ENCODE measurements at regions not wholly inside any gene's neighbourhood (a gene's known extent, or its start where the extent isn't known, plus 50 kb on each side); places are given as distances from the start of the nearest gene placed in this dataset.
"Not testable (repeated sequence)": the region's sequence is repeated elsewhere in the genome, so short reads cannot be mapped to it uniquely, and the experiment has no call there.

DNA sequence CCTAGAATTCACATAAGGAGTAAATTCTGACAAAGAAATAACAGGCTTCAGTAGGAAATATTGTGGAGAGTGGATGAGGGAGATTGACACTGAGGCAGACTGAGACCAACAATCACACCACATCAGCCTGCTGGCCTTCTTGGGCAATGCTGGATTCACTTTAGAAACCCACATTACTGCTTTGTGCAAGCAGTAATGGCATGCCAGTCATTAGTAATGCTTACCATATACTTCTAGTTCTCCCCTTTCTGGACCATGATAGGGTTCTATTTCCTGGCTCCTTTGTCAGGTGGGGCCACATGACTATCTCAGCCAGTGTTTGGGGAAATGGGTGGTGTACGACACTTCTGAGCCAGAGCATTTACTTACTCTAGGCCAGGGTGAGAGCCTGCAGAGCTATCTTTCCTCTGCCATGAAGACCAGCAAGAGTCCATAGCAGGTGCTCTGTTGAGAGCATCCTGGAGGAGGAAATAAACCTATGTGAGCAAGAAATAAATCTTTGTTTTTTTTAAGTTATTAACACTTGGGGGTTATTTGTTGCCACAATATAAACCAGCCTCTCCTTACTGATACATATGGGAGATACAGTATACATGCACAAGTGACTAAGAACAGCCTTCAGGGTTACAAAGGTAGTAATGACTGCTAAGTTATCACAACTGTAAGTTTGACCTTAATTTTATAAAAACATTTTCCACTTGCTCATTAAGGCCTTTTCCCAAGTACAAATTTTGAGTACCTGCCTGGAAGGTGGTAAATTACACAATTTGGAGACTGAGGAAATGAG, 89.3 kb upstream of the TANK start:
- no peaks in the 10 kb centered on the region for H3K4me1 ChIP-seq (ENCODE audit: insufficient read depth, low read length, poor library complexity, severe bottlenecking)
- no peaks in the 10 kb centered on the region for H3K9me3 ChIP-seq (ENCODE audit: low read depth, low read length, poor library complexity, severe bottlenecking)
- H3K36me3 ChIP-seq (ENCODE audit: insufficient read depth, low read length, poor library complexity, severe bottlenecking) = no peaks in the 10 kb centered on the region
- no peak for TF ChIP-seq EZH2 (IDR thresholded peaks at IDR 0.05; ENCODE audit: borderline replicate concordance, low read depth, low read length, poor library complexity, severe bottlenecking)
- TF ChIP-seq, protein P1, sequence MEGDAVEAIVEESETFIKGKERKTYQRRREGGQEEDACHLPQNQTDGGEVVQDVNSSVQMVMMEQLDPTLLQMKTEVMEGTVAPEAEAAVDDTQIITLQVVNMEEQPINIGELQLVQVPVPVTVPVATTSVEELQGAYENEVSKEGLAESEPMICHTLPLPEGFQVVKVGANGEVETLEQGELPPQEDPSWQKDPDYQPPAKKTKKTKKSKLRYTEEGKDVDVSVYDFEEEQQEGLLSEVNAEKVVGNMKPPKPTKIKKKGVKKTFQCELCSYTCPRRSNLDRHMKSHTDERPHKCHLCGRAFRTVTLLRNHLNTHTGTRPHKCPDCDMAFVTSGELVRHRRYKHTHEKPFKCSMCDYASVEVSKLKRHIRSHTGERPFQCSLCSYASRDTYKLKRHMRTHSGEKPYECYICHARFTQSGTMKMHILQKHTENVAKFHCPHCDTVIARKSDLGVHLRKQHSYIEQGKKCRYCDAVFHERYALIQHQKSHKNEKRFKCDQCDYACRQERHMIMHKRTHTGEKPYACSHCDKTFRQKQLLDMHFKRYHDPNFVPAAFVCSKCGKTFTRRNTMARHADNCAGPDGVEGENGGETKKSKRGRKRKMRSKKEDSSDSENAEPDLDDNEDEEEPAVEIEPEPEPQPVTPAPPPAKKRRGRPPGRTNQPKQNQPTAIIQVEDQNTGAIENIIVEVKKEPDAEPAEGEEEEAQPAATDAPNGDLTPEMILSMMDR (conservative IDR thresholded peaks at IDR 0.05; ENCODE audit: low read depth, low read length) = no peak
- BruUV-seq (replicated peaks) = no TSS peak
- no peak for DNase-seq (ENCODE audit: low spot score)
- no peak overlapping the region for H3K4me3 ChIP-seq (ENCODE audit: low read depth, low read length, poor library complexity, severe bottlenecking)
- intact Hi-C loops (cut with micrococcal nuclease; ENCODE audit: unreplicated experiment) = no loop called here
- H3K27ac ChIP-seq (ENCODE audit: low read depth, low read length, poor library complexity, severe bottlenecking) = no peak overlapping the region
- ChIA-PET CTCF (no interaction called here), POLR2A (ENCODE audit: low non-redundant PET) (no interaction called here)
- no peaks in the 10 kb centered on the region for H3K27me3 ChIP-seq (replicated peaks; ENCODE audit: insufficient read depth, low read depth, low read length, poor library complexity)

DNA sequence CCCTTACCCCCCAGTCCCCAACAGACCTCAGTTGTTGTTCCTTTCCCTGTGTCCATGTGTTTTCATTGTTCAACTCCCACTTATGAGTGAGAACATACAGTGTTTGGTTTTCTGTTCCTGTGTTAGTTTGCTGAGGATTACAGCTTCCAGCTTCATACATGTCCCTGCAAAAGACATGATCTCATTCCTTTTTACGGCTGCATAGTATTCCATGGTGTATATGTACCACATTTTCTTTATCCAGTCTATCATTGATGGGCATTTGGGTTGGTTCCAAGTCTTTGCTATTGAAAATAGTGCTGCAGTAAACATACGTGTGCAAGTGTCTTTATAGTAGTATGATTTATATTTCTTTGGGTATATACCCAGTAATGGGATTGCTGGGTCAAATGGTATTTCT, 87.8 kb upstream of the TANK start:
- BruUV-seq (replicated peaks) = not testable (repeated sequence)

DNA sequence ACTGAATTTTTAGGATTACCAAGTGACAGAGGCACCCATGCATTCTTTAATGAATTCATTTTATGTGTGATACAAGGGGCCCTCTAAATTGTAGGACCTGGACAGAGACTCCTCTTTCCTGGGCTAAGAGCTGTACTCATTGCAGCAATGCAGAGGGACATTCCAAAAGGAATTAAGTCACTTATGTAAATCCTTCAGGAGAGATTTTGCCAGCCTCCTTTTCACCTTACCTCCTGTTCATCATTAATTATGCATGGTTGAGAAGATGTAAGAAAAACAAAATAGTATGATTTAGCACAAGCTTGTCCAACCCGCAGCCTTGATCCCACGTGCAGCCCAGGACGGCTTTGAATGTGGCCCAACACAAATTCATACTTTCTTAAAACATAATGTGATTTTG, 84.5 kb upstream of the TANK start:
- ChIA-PET POLR2A (ENCODE audit: low non-redundant PET) (interaction anchor here (0.6 kb wide), 1 partner anchor 18 kb away, joined by 5 read pairs; no protein-coding TSS in a partner anchor), CTCF (no interaction called here)
- H3K27ac ChIP-seq (ENCODE audit: low read depth, low read length, poor library complexity, severe bottlenecking) = no peak overlapping the region
- H3K27me3 ChIP-seq (replicated peaks; ENCODE audit: insufficient read depth, low read depth, low read length, poor library complexity) = no peaks in the 10 kb centered on the region
- H3K4me3 ChIP-seq (ENCODE audit: low read depth, low read length, poor library complexity, severe bottlenecking) = no peak overlapping the region
- no peaks in the 10 kb centered on the region for H3K4me1 ChIP-seq (ENCODE audit: insufficient read depth, low read length, poor library complexity, severe bottlenecking)
- no peak for DNase-seq (ENCODE audit: low spot score)
- BruUV-seq (replicated peaks) = no TSS peak
- TF ChIP-seq EZH2 (IDR thresholded peaks at IDR 0.05; ENCODE audit: borderline replicate concordance, low read depth, low read length, poor library complexity, severe bottlenecking) = no peak
- TF ChIP-seq, protein P1 (conservative IDR thresholded peaks at IDR 0.05; ENCODE audit: low read depth, low read length) = no peak
- H3K9me3 ChIP-seq (ENCODE audit: low read depth, low read length, poor library complexity, severe bottlenecking) = no peaks in the 10 kb centered on the region
- no peaks in the 10 kb centered on the region for H3K36me3 ChIP-seq (ENCODE audit: insufficient read depth, low read length, poor library complexity, severe bottlenecking)
- intact Hi-C loops (cut with micrococcal nuclease; ENCODE audit: unreplicated experiment) = no loop called here

More for the DNA sequence above, 87.8 kb upstream of the TANK start:
- H3K4me3 ChIP-seq (ENCODE audit: low read depth, low read length, poor library complexity, severe bottlenecking); H3K36me3 ChIP-seq (ENCODE audit: insufficient read depth, low read length, poor library complexity, severe bottlenecking); CTCF ChIA-PET; POLR2A ChIA-PET (ENCODE audit: low non-redundant PET); DNase-seq (ENCODE audit: low spot score); H3K4me1 ChIP-seq (ENCODE audit: insufficient read depth, low read length, poor library complexity, severe bottlenecking); H3K9me3 ChIP-seq (ENCODE audit: low read depth, low read length, poor library complexity, severe bottlenecking); H3K27ac ChIP-seq (ENCODE audit: low read depth, low read length, poor library complexity, severe bottlenecking); H3K27me3 ChIP-seq (replicated peaks; ENCODE audit: insufficient read depth, low read depth, low read length, poor library complexity); intact Hi-C loops (cut with micrococcal nuclease; ENCODE audit: unreplicated experiment): not testable (repeated sequence)

DNA sequence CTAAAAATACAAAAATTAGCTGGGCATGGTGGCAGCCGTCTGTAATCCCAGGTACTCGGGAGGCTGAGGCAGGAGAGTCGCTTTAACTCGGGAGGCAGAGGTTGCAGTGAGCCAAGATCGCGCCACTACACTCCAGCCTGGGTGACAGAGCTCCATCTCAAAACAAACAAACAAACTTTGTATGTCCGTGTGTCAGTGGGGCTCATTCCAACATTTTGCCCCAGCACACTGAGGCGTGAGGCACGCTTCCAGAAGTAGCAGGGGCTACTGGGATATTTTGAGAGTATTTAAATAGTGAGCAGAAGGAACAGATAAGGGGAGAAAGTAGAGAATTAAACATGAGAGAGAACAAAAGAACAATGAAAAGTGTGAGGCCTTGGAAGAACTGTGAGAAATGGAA, 83.3 kb upstream of the TANK start:
- no TSS peak for BruUV-seq (replicated peaks)
- no peaks in the 10 kb centered on the region for H3K27me3 ChIP-seq (replicated peaks; ENCODE audit: insufficient read depth, low read depth, low read length, poor library complexity)
- ChIA-PET POLR2A (ENCODE audit: low non-redundant PET) (no interaction called here), CTCF (no interaction called here)
- no peaks in the 10 kb centered on the region for H3K9me3 ChIP-seq (ENCODE audit: low read depth, low read length, poor library complexity, severe bottlenecking)
- no peaks in the 10 kb centered on the region for H3K4me1 ChIP-seq (ENCODE audit: insufficient read depth, low read length, poor library complexity, severe bottlenecking)
- no peak overlapping the region for H3K4me3 ChIP-seq (ENCODE audit: low read depth, low read length, poor library complexity, severe bottlenecking)
- intact Hi-C loops (cut with micrococcal nuclease; ENCODE audit: unreplicated experiment) = no loop called here
- no peaks in the 10 kb centered on the region for H3K36me3 ChIP-seq (ENCODE audit: insufficient read depth, low read length, poor library complexity, severe bottlenecking)
- no peak for TF ChIP-seq EZH2 (IDR thresholded peaks at IDR 0.05; ENCODE audit: borderline replicate concordance, low read depth, low read length, poor library complexity, severe bottlenecking)
- TF ChIP-seq, protein P1 (conservative IDR thresholded peaks at IDR 0.05; ENCODE audit: low read depth, low read length) = no peak
- no peak overlapping the region for H3K27ac ChIP-seq (ENCODE audit: low read depth, low read length, poor library complexity, severe bottlenecking)
- DNase-seq (ENCODE audit: low spot score) = no peak
